ENCODE measurements at regions not wholly inside any gene's neighbourhood (a gene's known extent, or its start where the extent isn't known, plus 50 kb on each side); places are given as distances from the start of the nearest gene placed in this dataset.

GRCh38 chr2:16130906-16131400, 190.6 kb downstream of the MYCN start:
- TF ChIP-seq CTCF (IDR thresholded peaks at IDR 0.05) (no peak), POLR2A (IDR thresholded peaks at IDR 0.05) (no peak), POLR2AphosphoS5 (IDR thresholded peaks at IDR 0.05; ENCODE audit: insufficient read depth in 1 of 2, low read depth in 1 of 2) (no peak)
